NT2/D1 (cell line): ENCODE measurements at regions not wholly inside any gene's neighbourhood (a gene's known extent, or its start where the extent isn't known, plus 50 kb on each side); places are given as distances from the start of the nearest gene placed in this dataset.

ENCODE experiments used
- YY1 ChIP-seq: IDR thresholded peaks from 2 replicates; pipeline ENCODE4 v1.6.1; 2011; ENCODE audit not compliant: insufficient read length, insufficient read depth
- ZNF274 ChIP-seq: IDR thresholded peaks from 2 replicates; pipeline ENCODE4 v1.6.1; 2011; ENCODE audit warnings: mild to moderate bottlenecking, low read depth, low read length

DNA sequence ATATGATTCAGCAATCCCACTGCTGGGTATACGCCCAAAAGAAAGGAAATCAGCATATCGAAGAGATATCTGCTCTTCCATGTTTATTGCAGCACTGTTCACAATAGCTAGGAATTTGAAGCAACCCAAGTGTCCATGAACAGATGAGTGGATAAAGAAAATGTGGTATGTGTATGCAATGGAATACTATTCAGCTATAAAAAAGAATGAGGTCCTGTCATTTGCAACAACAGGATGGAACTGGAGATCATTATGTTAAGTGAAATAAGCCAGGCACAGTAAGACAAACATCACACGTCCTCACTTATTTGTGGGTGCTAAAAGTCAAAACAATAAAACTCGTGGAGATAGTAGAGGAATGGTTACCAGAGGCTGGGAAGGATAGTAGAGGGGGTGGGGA, 153.8 kb upstream of the LEF1 start:
- no peak for TF ChIP-seq ZNF274
- no peak for TF ChIP-seq YY1
